GM18511 (cell line): ENCODE measurements at regions not wholly inside any gene's neighbourhood (a gene's known extent, or its start where the extent isn't known, plus 50 kb on each side); places are given as distances from the start of the nearest gene placed in this dataset.

Experiments
- ATAC-seq: cut with Tn5 transposase; IDR thresholded peaks from one replicate; pipeline ENCODE4 v1.9.1; 2021; ENCODE audit warnings: mild to moderate bottlenecking, moderate library complexity; ENCODE audit not compliant: unreplicated experiment

GRCh38 chr2:163863073-163863472 lies 127.3 kb upstream of the FIGN start:
- no peak for ATAC-seq

- ATAC-seq, result no peak
Observed at GRCh38 chr2:163859951-163860350, 124.1 kb upstream of the FIGN start.

GRCh38 chr2:163856941-163857340 lies 121.1 kb upstream of the FIGN start:
- no peak for ATAC-seq

GRCh38 chr2:163852616-163853015 lies 116.8 kb upstream of the FIGN start:
- ATAC-seq, result no peak

GRCh38 chr2:163849756-163850435 lies 114.1 kb upstream of the FIGN start:
- no peak for ATAC-seq

- ATAC-seq, result no peak
Observed at GRCh38 chr2:163838890-163839289, 103.1 kb upstream of the FIGN start.

- ATAC-seq, result no peak
Observed at GRCh38 chr2:163836167-163836566, 100.4 kb upstream of the FIGN start.

GRCh38 chr2:163834841-163835240 lies 99.0 kb upstream of the FIGN start:
- ATAC-seq, result no peak

- ATAC-seq, result no peak
Observed at GRCh38 chr2:163834221-163834620, 98.4 kb upstream of the FIGN start.

- ATAC-seq, result no peak
Observed at GRCh38 chr2:163828771-163829170, 93.0 kb upstream of the FIGN start.

GRCh38 chr2:163822033-163822432 lies 86.2 kb upstream of the FIGN start:
- no peak for ATAC-seq

GRCh38 chr2:163812926-163813520 lies 77.2 kb upstream of the FIGN start:
- ATAC-seq, result no peak

GRCh38 chr2:163808406-163808805 lies 72.6 kb upstream of the FIGN start:
- ATAC-seq, result no peak

GRCh38 chr2:163802284-163802683 lies 66.5 kb upstream of the FIGN start:
- no peak for ATAC-seq

GRCh38 chr2:163801486-163801885 lies 65.7 kb upstream of the FIGN start:
- no peak for ATAC-seq

GRCh38 chr2:163800951-163801381 lies 65.2 kb upstream of the FIGN start:
- no peak for ATAC-seq

- ATAC-seq, result no peak
Observed at GRCh38 chr2:163799807-163800206, 64.0 kb upstream of the FIGN start.

- ATAC-seq, result no peak
Observed at GRCh38 chr2:163794635-163795034, 58.8 kb upstream of the FIGN start.
